Left ventricle myocardium inferior (tissue), 1 donor: ENCODE measurements at regions not wholly inside any gene's neighbourhood (a gene's known extent, or its start where the extent isn't known, plus 50 kb on each side); places are given as distances from the start of the nearest gene placed in this dataset.

Experiments
- DNase-seq: peaks from one replicate; pipeline ENCODE4 v3.0.0-alpha.2; 2020
- H3K27ac ChIP-seq: fragments of 200-600 bp; replicated peaks from 2 replicates; pipeline ENCODE4 v1.8.0; 2021
- H3K27me3 ChIP-seq: fragments of 200-600 bp; 2 replicates; pipeline ENCODE4 v1.8.0; 2021; ENCODE audit warnings: low read depth
- H3K36me3 ChIP-seq: fragments of 200-600 bp; 2 replicates; pipeline ENCODE4 v1.8.0; 2021
- H3K4me1 ChIP-seq: fragments of 200-600 bp; 2 replicates; pipeline ENCODE4 v1.8.0; 2021
- H3K4me3 ChIP-seq: fragments of 200-600 bp; 2 replicates; pipeline ENCODE4 v1.8.0; 2021; ENCODE audit warnings: mild to moderate bottlenecking, moderate library complexity
- H3K9me3 ChIP-seq: fragments of 200-600 bp; replicated peaks from 2 replicates; pipeline ENCODE4 v1.8.0; 2021
- intact Hi-C: fragments of 100-400 bp; cut with micrococcal nuclease; formaldehyde crosslinking; loops from one replicate; pipeline ENCODE4 v1.11.0; 2022
- TF ChIP-seq, protein P1 (sequence below): fragments of 200-600 bp; IDR thresholded peaks from 2 replicates; pipeline ENCODE4 v1.8.0; 2021; ENCODE audit warnings: antibody characterized with exemption, mild to moderate bottlenecking, borderline replicate concordance
- donor health status: DM: no; HTN: yes; CAD: no; lungs with severe emphysema.

GRCh38 chr16:11487289-11487688 is 99.4 kb downstream of the LITAF start:
- Histone ChIP-seq H3K4me3 (no peak overlapping the region), H3K9me3 (peaks cover 20% of the 10 kb centered on the region), H3K36me3 (peaks cover 8% of the 10 kb centered on the region), H3K4me1 (no peaks in the 10 kb centered on the region), H3K27me3 (no peaks in the 10 kb centered on the region), H3K27ac (no peak overlapping the region)
- intact Hi-C loops, result no loop called here
- TF ChIP-seq, protein P1, sequence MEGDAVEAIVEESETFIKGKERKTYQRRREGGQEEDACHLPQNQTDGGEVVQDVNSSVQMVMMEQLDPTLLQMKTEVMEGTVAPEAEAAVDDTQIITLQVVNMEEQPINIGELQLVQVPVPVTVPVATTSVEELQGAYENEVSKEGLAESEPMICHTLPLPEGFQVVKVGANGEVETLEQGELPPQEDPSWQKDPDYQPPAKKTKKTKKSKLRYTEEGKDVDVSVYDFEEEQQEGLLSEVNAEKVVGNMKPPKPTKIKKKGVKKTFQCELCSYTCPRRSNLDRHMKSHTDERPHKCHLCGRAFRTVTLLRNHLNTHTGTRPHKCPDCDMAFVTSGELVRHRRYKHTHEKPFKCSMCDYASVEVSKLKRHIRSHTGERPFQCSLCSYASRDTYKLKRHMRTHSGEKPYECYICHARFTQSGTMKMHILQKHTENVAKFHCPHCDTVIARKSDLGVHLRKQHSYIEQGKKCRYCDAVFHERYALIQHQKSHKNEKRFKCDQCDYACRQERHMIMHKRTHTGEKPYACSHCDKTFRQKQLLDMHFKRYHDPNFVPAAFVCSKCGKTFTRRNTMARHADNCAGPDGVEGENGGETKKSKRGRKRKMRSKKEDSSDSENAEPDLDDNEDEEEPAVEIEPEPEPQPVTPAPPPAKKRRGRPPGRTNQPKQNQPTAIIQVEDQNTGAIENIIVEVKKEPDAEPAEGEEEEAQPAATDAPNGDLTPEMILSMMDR, result no peak
- no peak for DNase-seq

DNA sequence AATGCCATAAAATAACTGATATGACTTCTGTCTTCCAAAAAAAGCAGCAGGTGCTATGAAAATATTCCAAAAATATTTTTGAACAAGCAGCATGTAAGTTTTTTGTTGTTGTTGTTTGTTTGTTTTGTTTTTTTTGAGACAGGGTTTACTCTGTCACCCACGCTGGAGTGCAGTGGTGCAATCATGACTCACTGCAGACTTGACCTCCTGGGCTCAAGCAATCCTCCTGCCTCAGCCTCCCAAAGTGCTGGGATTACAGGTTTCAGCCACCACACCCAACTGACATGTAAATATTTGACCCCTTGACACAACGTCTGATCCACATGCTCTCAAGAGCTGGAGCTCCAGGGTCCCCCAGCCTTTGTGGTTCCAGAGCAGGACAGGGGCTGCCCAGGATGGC is 98.4 kb downstream of the LITAF start:
- peaks cover 2% of the 10 kb centered on the region for H3K36me3 ChIP-seq
- TF ChIP-seq, protein P1, result no peak
- intact Hi-C loops, result no loop called here

DNA sequence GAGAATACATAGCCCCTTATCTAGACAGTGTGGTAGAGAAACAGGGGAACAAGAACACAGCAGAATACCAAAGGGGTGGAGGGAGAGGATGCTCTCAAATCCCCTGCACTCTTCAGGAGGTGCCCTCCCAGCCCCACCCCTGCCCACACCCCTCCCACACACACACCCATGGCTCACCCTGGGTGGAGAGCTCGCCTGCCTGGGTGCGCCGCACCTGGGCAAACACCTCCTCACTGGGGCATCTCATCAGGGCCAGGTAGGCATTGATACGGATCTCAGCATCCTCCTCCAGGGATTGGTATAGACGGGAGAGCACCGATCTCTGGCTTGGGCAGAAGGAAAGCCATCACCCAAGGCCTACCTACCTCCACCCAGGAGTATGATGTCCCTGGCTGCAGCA is 95.2 kb downstream of the LITAF start:
- Histone ChIP-seq H3K36me3 (no peaks in the 10 kb centered on the region), H3K4me1 (peaks cover 22% of the 10 kb centered on the region), H3K27me3 (no peaks in the 10 kb centered on the region), H3K27ac (no peak overlapping the region), H3K4me3 (no peak overlapping the region), H3K9me3 (peaks cover 7% of the 10 kb centered on the region)
- TF ChIP-seq, protein P1, result no peak
- no peak for DNase-seq
- intact Hi-C loops, result no loop called here

More for the DNA sequence above, 98.4 kb downstream of the LITAF start:
- H3K27me3 ChIP-seq, result no peaks in the 10 kb centered on the region
- DNase-seq, result no peak
- H3K27ac ChIP-seq, result no peak overlapping the region
- H3K9me3 ChIP-seq, result peaks cover 10% of the 10 kb centered on the region
- H3K4me3 ChIP-seq, result no peak overlapping the region
- no peaks in the 10 kb centered on the region for H3K4me1 ChIP-seq

DNA sequence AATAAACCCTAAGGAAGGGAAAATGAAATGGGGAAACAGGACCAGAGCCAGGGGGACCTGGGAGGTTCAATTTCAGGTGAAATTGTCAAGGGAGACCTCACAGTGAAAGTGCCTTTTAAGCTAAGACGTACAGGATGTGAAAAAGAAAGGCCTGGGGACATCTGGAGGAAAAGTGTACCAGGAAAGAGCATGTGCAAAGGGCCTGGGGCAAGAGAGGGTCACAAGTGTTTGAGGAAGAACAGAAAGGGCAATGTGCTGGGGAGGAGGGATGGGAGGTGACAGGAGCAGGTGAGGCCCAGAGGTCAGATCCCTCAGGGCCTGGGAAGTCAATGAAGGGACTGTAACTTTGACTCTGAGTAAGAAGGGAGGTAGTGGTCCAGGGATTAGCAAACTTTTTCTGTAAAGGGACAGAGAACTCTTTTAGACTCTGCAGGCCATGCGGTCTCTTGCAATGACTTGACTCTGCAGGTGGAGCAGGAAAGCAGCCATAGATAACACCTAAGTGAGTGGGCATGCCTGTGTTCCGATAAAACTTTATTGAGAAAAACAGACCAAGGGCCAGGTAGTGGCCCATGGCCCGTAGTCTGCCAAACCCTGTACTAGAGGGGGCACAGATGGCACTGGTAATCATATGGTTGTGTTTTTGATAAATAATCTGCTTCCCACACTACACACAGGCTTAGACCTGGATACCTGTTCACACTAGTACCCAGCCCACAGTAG is 93.8 kb downstream of the LITAF start:
- no peak for DNase-seq
- TF ChIP-seq, protein P1, result no peak
- Histone ChIP-seq H3K27me3 (no peaks in the 10 kb centered on the region), H3K27ac (no peak overlapping the region), H3K4me3 (no peak overlapping the region), H3K9me3 (peaks cover 7% of the 10 kb centered on the region), H3K36me3 (no peaks in the 10 kb centered on the region), H3K4me1 (peaks cover 35% of the 10 kb centered on the region)
- intact Hi-C loops, result no loop called here

DNA sequence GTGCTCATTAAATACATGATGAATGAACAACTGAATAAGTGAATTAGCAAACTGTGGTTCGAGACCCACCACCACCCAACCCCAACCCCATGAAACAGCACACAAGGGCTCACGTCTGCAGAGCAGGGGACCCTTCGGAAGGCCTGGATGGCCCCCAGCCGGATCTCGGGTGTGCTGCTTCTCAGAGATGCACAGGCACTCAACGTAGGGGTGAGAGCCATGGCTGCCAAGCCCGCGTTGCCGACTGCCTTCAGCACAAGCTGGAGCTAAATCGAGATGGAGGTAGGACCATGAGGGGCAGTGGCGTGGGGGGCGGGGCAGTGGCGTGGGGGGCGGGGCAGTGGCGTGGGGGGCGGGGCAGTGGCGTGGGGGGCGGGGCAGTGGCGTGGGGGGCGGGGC is 93.2 kb downstream of the LITAF start:
- DNase-seq, result no peak
- Histone ChIP-seq H3K27ac (no peak overlapping the region), H3K36me3 (no peaks in the 10 kb centered on the region), H3K27me3 (no peaks in the 10 kb centered on the region), H3K4me3 (no peak overlapping the region), H3K4me1 (peaks cover 35% of the 10 kb centered on the region), H3K9me3 (peaks cover 7% of the 10 kb centered on the region)
- intact Hi-C loops, result no loop called here
- TF ChIP-seq, protein P1, result no peak
